ENCODE measurements at regions not wholly inside any gene's neighbourhood (a gene's known extent, or its start where the extent isn't known, plus 50 kb on each side); places are given as distances from the start of the nearest gene placed in this dataset.
"Not testable (repeated sequence)": the region's sequence is repeated elsewhere in the genome, so short reads cannot be mapped to it uniquely, and the experiment has no call there.

DNA sequence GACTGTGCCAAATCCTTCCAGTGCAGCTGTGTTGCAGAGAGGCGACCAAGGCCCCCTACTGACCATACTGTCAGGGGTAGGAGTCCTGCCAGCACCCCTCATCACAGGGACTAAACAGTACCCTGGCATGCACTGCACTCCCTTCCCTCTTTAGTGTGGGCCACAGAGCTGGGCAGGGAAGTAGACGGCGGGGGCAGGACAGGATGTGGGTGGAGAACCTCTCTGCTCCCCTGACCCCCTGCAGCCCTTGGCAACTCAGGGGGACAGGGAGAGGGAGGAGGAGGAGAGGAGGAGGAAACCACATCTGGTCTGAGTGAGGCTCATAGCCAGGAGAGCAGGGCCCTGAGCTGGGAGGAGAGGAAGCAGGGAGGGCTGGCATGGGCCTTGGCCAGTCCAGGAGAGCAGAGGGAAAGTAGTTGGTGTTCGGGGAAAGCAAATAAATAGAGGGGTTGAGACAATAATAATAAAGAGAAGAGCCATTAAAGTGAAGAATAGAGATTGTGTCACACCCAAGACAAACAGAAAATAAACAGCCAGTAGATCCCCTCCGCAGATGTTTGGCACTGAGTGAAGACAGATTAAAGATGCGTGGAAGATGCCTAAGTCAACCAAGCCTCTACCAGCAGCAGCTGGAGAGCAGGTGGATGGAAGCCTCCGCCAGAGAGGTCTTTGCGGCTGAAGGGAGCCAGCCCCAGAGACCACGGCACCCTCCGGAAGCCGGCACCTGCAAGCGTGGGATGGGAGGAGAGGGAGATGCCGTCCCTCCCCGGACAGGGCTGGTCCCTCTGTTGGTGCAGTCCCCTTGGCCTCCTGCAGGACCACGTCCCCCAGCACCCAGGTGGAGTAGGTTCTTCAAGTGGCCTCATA, 61.5 kb downstream of the RPUSD4 start:
- DNase-seq: peak in 1 of 2 experiments; percentile 30

DNA sequence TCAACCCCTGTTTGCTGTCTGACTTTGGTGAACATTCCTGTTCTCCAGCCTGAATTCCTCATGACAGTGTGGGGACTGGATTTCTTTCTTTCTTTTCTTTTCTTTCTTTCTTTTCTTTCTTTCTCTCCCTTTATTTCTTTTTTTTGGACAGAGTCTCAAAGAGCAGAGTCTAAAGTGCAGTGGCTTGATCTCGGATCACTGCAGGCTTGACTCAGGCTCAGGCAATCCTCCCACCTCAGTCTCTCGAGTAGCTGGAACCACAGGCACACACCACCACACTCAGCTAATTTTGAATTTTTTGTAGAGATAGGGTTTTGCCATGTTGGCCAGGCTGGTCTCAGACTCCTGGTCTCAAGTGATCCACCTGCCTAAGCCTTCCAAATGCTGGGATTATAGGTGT, 63.1 kb downstream of the RPUSD4 start:
- DNase-seq: no peak

DNA sequence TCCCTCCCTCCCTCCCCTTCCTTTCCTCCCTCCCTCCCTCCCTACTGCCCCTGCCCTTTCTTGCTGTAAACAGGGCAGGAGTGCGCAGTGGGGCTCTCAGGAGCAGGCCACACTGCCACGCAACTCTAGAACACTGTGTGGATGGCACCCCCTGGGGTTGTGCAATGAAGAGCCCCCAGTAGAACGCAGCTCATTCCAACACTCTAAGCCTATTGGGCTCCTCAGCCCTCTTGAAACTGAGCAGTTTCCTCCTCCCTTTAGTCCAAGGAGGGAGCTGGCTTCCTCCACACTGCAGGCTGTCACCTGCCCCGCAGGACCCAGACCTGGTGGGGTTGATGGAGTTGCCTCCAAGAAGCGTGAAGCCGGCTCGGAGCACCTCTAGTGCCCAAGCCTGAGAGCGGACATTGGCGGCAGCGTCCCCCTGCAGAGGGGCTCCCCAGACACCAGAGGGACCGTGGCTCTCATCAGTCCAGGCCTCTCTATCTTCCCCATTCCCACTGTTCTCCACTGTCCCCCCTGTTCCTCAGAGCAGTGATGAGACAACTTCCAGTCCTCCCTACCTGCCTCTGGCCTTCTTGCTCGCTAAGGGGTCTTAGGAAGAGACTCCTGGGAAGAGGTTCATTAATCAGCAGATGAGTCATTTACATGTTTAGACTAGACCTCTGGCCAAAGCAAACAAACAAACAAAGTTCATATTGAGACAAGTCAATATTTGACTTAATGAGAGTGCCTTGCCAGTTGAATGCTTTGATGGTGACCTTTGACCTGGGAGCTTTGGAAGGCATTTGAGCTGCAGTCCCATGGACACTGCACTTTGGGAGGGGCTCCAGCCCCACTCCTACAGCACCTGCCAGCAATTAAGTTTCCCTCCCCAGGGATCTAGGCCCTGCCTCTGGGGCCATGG, 64.0 kb downstream of the RPUSD4 start:
- no peak for DNase-seq

DNA sequence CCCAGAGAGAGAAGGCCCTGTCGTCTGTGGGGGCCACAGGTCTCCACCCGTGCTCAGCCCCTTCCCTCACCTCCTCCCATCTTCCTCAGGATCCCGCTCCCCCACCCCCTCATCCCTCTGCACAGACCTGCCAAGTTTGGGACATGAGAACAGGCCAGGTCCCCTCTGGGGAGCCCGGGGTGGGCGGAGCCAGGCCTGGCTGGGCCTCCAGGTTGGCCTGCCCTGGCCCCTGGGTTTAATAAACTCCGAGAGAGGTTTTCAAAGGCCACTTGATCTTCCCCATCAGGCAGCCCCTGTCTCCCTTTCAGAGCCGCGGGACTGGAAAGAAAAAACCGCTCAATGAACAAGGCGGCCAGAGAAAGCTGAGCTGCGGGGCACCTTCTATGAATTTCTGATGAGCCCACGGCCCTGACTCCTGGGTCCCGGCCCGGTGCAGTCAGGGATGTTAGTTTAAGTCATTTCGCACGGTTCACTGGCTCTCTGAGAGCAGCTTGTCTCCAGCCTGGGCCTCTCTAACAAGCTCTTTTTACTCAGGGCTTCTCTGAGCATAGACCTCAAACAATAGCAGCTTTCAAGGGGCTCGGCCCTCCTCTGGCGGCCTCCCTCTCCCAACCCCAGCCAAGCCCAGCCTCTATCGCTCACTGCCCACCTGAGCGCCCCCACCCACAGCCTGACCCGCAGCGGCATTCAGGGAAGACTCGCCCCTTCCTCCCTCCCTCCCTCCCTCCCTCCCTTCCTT, 64.8 kb downstream of the RPUSD4 start:
- DNase-seq: peak; percentile 64 to 73

DNA sequence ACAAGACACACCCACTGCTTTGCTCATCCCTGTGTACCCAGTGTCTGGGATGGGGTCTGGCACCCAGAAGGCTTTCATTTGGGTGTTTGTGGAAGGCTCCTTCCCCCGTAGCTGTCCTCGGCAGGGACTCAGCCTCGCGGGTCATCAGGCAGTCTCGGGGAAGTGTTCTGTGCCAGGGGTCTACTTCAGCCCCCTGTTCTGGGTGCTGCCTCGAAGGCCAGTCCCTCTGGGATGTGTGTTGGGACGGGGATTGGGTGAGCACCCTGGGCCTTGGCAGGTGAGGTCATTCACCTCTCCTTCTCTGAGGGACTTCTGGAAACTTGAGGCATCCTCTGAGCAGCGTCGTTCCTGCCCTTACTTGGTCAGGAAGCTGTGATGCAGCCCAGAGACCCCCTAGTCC, 65.5 kb downstream of the RPUSD4 start:
- DNase-seq: no peak

DNA sequence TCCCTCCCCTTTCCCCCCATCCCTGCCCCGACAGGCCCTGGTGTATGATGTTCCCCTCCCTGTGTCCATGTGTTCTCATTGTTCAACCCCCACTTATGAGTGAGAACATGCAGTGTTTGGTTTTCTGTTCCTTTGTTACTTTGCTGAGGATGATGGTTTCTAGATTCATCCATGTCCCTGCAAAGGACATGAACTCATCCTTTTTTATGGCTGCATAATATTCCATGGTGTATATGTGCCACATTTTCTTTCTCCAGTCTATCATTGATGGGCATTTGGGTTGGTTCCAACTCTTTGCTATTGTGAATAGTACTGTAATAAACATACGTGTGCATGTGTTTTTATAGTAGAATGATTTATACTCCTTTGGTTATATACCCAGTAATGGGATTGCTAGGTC, 68.0 kb downstream of the RPUSD4 start:
- not testable (repeated sequence) for DNase-seq

DNA sequence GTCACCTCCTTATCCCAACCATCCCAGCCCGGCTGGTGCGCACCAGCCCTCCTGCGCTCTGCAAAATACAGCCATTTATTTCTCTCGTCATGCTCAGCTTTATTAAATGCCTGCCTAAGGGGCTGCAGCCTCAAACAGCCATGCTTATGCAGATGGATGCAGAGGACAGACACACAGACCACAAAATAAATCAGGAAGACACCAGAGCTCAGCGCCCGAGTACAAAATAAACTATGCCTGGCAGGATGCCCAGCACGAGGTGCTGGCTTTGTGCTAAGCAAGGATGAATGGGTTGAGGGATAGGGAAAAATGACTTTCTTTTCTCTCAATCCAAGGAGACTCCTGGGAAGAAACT, 70.5 kb downstream of the RPUSD4 start:
- peak; percentile 36 to 72 for DNase-seq

DNA sequence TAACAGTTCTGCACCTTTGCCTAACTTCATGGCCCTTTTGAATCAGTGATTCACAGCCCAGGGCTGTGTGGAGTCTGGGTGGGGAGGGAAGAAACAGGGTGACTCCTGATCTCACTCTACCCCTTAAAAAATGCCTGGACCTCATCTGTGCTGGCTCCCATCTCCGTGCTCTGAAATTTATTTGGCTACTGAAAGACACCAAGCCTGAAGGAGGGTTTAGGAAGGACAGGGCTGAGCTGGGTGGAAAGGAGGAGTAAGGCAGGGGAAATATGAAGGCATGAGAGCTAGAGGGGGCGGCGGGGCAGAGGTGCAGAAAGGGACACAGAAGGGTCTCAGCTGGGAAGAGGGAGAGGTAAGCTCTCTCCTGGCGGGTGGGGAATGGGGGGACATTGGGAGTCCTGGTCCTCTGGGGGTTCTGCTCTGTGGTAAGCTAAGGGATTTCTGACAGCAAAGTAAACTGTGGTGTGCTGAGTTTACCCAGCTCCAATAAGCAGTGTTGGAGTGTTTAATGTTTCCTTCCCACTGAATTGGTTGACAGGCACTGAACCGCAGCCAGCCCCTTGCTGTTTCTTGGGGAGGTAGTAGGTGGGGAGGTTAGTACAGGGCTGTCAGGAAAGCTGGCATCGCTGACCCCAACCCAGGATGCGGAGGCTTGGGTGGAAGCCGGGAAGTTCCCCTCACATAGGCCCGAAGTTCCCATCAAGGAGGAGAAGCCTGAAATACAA, 71.1 kb downstream of the RPUSD4 start:
- DNase-seq: peak in 1 of 2 experiments; percentile 41

DNA sequence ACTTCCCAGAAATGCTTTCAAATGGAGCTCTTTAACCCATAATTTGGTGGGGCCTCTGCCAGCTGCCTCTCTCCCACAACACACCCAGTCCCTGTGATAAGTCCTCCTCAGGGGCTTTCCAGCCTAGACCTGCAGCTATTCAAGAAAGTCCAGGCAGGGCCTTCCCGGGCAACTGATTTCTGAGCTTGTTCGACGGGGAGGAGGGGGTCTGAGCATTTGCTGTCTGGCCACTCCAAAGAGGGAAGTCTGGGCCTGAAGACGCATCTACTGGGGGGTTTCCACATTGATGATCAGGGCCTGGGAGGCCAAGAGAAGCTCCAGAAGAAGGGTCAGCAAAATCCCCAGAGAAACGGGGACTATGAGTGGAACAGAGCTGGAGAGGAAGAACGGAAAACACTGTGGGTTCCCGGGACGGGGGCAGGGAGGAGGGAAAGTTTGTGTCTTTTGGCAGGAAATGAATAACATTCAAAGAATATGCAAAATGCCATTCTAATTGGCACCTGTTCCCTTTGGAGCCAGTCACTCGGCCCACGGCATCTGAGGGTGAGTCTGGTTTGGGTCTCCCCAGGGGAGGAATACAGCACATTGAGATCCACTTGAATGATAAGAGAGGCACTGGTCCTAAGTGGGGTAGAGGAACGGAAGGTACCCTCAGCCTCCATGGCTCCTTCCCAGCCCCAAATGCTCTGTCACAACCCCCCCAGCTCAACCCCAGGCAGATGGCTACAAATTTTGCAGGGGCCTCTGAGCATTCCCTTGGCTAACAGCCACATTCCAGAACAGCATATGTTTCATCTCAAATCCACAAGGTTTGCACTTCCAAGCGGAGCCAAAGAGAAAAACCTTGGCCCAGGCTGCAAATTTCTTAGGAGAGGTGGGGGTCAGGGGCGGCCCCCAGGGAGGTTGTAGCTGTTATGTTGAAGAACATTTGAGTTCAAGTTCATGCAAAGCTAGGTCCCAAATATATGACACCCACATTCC, 72.0 kb downstream of the RPUSD4 start:
- peak; percentile 69 to 91 for DNase-seq

DNA sequence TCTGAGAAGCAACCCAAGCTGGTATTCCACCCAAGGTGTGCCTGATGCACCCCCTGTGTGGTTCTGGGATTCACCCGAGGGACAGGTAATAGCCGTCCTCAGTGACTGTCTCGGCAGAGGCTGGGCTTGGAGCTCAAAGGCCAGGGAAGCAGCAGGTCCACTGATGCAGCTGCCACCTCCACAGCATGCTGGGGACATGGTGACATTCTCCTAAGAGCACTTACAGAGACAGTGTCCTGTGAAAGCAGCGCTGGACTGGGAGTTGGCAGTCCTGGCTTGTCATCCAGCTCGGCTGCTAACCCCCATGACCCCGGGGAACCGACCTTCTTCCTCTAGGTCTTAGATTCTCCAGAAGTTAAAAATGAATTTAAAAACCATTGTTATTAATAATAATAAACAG, 72.8 kb downstream of the RPUSD4 start:
- no peak for DNase-seq

DNA sequence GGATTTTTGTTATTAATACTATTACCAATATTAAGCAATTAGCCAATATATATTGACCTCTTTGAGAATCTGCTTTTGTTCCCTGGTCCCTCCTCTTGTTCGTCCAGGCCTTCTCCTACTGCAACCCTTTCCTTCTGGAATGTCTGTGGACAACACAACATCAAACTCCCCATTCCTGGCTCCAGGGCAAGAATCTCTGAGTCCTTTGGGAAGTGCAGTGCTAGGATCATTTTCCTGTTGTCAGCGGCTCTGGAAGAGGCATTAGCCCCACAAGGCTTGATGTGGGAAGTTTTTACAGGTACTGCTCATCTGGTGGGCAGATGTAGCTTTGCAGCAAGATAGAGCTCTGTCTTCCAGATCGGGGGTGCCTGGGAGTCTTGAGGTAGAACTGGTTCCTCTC, 74.3 kb downstream of the RPUSD4 start:
- DNase-seq: no peak

DNA sequence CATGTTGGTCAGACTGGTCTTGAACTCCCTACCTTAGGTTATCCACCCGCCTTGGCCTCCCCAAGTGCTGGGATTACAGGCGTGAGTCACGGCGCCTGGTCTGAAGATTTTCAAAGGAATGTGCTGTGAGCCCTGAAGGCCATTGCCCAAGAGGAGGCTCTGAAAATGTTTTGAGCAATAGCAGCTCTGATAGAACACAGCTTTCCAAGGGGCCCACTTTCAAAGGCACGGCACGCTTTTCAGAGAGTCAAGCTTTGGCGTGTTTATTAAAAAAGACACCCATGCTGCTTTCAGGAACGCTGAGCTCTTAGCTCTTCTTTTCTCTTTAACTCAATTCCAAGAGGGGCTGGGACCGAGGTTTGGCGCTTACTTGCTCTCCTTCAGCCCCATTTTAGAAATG, 73.8 kb upstream of the CDON start:
- DNase-seq: no peak

DNA sequence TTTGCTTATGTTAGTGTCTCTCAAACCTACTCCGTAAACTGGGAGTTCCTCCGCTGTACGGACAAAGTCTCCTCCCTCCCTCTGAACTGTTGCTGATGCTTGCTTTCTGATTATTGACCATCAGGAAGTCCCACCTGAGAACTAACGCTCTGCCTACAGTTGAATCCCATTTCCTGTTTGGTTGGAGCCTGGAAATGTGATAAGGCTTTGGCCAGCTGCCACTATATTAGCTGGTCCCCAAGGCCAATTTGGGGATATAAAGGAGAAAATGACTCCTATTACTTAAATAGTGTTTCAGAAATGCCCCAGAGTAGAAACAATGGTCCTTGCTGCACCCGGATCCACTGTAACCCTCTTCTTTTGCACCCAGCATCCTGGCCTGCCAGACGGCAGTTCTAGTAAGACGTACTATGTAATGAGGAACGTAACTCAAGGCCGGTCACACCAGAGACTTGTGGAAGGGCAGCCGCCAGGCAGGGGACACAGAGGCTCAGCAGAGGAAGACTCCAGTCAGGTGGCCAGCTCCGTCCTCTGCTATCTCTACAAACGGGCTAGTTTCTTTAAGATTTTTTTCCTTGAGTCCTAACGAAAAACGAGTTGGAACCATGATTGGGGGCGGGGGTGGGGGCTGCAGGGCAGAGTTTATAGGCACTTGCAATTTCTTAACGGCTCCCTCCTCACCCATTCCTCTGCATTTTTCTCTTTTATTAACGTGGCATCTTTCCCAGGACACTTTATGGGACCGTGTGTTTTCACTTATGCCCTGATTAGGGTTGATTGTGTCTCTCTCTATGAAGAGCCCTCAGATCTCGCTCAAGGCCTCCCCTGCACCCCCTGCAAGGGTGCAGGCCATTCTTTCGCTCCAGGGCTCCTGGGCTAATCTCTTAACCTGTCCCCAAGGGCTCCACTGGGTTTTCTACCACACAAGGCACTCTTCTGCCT, 72.8 kb upstream of the CDON start:
- DNase-seq: peak in 1 of 2 experiments; percentile 21

DNA sequence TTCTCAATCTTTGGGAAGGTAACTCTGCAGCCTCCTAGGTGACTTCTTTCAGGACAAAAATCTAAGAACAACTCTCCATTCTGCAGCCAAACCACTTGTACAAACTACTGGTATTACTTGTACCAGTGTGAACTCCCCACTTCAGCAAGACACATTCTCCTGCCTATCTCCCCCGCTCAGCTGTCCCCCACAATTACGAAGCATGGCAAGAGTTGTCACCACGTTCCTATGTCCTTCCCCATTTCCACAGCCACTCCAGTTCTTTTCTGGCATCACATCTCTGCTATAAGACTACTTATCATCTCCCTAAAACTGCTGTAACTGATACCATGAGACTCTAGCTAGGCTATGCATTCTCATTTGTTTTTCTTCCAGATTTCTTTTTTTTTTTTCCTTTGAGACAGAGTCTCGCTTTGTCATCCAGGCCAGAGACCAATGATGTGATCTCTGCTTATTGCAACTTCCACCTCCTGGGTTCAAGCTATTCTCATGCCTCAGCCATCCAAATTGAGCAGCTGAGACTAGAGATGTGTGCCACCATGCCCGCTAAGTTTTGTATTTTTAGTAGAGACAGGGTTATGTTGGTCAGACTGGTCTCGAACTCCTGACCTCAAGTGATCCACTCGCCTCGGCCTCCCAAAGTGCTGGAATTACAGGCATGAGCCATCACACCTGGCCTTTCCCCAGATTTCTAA, 71.9 kb upstream of the CDON start:
- no peak for DNase-seq

DNA sequence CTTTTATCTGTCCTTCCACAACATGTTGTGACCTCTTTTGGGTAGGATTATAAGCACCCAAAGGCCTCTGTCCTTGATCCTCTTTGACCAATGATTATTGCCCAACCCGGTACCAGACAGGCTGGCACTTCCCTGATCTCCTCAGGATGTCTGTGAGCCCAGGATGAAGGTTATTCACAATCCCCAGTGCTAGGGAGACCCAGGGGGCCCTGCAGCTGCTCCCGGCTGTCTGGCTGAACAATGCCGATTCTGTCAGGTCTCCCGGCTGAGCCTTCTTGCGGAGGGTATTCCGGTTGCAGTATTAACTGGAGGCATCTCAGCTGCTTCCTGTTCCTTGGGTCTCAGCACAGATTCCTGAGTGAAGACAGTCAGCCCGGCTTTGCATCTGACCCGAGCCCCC, 71.2 kb upstream of the CDON start:
- no peak for DNase-seq

DNA sequence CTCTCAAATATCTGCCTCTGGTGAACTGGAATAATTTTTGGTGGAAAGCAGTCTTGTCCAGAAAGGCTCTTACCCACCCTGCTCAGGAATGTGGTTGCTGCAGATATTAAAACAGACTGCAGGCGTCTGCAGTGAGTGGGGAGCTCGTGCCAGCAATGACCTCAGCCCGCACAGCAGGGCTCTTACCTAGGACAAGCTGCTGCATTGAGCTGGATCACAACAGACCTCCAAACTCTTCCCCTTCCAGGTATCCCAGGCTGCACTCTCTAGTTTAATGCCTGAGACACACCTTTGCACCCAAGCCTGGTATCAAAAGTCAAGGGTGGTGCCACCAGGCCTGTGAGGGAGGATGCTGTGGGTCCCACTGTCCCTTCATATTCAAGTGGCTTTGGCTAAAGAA, 69.7 kb upstream of the CDON start:
- peak; percentile 48 to 61 for DNase-seq

DNA sequence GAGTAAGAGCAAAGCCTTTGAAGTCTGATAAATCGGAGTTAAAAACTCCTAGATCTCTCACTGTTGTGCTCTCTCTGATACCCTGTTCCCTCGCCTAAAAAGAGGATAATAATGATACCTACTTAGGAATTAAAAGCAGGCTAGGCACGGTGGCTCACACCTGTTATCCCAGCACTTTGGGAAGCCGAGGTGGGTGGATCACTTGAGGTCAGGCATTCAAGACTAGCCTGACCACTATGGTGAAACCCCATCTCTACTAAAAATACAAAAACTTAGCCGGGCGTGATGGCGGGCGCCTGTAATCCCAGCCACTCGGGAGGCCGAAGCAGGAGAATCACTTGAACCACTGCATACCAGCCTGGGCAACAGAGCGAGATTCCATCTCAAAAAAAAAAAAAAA, 68.1 kb upstream of the CDON start:
- DNase-seq: not testable (repeated sequence)

DNA sequence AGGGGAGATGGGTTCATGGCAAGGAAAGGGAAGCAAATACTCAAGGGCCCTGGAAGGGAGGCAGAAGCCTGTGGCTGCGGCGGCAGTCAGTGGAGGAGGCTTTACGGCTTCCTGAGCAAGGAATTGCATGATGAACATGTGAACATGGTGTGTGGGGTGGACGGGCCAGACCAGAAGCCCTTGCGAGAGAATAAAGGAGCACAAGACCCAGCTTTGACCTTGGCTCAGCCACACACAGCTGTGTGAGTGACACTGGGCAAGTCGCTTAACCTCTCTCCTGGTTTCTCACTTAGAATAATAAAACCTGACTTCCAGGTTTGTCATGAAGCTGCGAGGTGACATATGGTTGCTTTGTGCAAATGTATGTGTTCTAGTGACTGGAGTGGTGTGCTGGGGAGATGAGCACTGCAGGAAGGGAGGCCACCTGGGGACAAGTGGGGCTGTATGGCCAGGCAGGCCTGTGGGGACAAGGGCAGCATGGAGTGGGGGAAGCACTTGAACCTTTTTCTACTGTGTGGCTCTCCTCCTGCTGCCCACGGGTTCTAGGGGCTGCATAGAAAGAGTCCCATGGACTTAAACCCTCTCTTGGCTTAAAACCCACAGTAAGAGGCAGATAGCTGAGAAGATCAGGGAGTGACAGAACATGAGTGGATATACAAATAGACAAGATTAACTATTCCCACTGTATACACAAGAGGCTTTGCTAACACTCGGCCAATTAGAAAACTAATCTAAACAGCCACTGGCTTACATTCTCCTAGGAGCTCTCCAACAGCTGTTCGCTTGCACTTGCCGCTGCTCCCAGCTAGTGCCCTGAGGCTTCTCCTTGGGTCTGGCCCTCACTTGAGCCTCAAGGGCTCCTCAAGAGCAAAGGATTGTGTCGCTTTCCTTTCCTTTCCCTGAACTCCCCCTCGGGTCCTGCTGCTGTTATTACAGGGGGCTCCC, 67.3 kb upstream of the CDON start:
- DNase-seq: peak in 1 of 2 experiments; percentile 24
